Esophagus squamous epithelium (tissue), 5 donors: ENCODE measurements at regions not wholly inside any gene's neighbourhood (a gene's known extent, or its start where the extent isn't known, plus 50 kb on each side); places are given as distances from the start of the nearest gene placed in this dataset.

Source experiments
- DNase-seq: peaks from one replicate; lab custom pipeline; 2025; lab: John Stamatoyannopoulos, UW
- H3K27ac ChIP-seq, 4 donors: fragments of 200-600 bp; sonication (generic); one replicate each; pipeline ENCODE4 v1.5.1; 2016 to 2019; ENCODE audit warnings: mild to moderate bottlenecking in 1 of 4
- H3K27me3 ChIP-seq, 4 donors: fragments of 200-600 bp; sonication (generic); 1 replicate in 3 of 4; 2 replicates in 1 of 4; pipeline versions ENCODE4 v1.5.1 to v1.6.0; 2017 to 2021; ENCODE audit warnings: antibody characterized with exemption in 1 of 4
- H3K36me3 ChIP-seq, 3 donors: fragments of 200-600 bp; sonication (generic); one replicate each; pipeline ENCODE4 v1.5.1; 2016 to 2019
- H3K4me1 ChIP-seq, 3 donors: fragments of 200-600 bp; sonication (generic); one replicate each; pipeline ENCODE4 v1.5.1; 2017 to 2019
- H3K4me3 ChIP-seq, 4 donors: fragments of 200-600 bp; sonication (generic); 1 replicate in 3 of 4; 2 replicates in 1 of 4; pipeline ENCODE4 v1.5.1; 2016 to 2019; ENCODE audit warnings: mild to moderate bottlenecking in 2 of 4, moderate library complexity in 1 of 4
- H3K9me3 ChIP-seq, 3 donors: fragments of 200-600 bp; sonication (generic); one replicate each; pipeline ENCODE4 v1.5.1; 2016 to 2019
- POLR2A ChIP-seq, 4 donors: fragments of 450-650 bp; IDR thresholded peaks; one replicate each; pipeline ENCODE4 v1.6.1; 2017; ENCODE audit warnings: antibody characterized with exemption in 4 of 4, mild to moderate bottlenecking in 4 of 4, moderate library complexity in 3 of 4
- WGBS, 2 donors: methylation state at CpG; one replicate each; pipeline ENCODE4 v1.1.5; 2018; 5-methylcytosine and 5-hydroxymethylcytosine counted together
- intact Hi-C: fragments of 100-400 bp; cut with DNase I; formaldehyde crosslinking; loops from one replicate; pipeline ENCODE4 v1.15.0; 2022
- TF ChIP-seq, protein P1 (sequence below), 6 experiments: fragments of 450-650 bp in 4 of 6; fragments of 200-600 bp in 2 of 6; sonication (generic) in 2 of 6; IDR thresholded peaks; one replicate each; pipeline ENCODE4 v1.5.1; 2016 to 2019; ENCODE audit warnings: antibody characterized with exemption in 6 of 6, mild to moderate bottlenecking in 4 of 6, moderate library complexity in 4 of 6
- donor health status: DM: yes; HTN: yes; CAD: no.

DNA sequence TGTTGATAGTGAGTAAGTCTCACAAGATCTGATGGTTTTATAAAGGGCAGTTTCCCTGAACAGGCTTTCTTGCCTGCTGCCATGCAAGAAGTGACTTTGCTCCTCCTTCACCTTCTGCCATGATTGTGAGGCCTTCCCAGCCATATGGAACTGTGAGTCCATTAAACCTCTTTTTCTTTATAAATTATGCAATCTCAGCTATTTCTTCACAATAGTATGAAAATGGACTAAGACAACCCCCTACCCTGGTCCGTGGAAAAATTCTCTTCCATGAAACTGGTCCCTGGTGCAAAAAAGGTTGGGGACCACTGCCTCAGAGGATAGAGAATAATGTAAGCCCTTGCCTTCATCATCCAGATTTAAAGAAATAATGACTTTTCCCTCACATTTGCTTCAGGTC is 861.3 kb downstream of the QKI start:
- H3K9me3 ChIP-seq: peaks cover 0 to 7% (median 0%) of the 10 kb centered on the region in 3 donors
- no peaks in the 10 kb centered on the region for H3K36me3 ChIP-seq
- no peak for DNase-seq
- H3K4me3 ChIP-seq: no peak overlapping the region
- TF ChIP-seq POLR2A (IDR thresholded peaks at IDR 0.05): no peak
- TF ChIP-seq, protein P1, sequence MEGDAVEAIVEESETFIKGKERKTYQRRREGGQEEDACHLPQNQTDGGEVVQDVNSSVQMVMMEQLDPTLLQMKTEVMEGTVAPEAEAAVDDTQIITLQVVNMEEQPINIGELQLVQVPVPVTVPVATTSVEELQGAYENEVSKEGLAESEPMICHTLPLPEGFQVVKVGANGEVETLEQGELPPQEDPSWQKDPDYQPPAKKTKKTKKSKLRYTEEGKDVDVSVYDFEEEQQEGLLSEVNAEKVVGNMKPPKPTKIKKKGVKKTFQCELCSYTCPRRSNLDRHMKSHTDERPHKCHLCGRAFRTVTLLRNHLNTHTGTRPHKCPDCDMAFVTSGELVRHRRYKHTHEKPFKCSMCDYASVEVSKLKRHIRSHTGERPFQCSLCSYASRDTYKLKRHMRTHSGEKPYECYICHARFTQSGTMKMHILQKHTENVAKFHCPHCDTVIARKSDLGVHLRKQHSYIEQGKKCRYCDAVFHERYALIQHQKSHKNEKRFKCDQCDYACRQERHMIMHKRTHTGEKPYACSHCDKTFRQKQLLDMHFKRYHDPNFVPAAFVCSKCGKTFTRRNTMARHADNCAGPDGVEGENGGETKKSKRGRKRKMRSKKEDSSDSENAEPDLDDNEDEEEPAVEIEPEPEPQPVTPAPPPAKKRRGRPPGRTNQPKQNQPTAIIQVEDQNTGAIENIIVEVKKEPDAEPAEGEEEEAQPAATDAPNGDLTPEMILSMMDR (IDR thresholded peaks at IDR 0.05): no peak
- H3K27ac ChIP-seq: no peak overlapping the region
- no peaks in the 10 kb centered on the region for H3K4me1 ChIP-seq
- no peaks in the 10 kb centered on the region for H3K27me3 ChIP-seq
- intact Hi-C loops: no loop called here
- WGBS, 2 donors: 75 to 89% methylated on average over 1 of the region's 1 CpG

DNA sequence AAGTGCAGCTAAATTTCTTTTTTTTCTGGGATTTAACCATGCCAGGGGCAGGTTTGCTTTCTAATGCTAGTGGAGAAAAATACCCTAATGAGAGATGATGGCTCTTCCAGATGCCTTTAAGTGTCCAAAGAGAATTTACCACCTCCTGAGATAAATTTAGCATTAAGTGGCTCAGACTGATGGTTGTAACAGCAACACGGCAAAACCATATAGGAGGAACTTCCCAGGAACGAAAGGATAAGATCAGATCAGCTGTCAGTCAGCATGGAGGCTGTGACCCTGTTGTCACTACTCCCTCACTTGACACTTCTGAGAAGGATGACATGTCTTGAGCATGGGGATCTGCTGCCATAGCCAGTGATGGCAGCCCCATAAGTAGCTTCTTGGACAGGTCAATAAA is 860.0 kb downstream of the QKI start:
- no peaks in the 10 kb centered on the region for H3K27me3 ChIP-seq
- peaks cover 0 to 7% (median 0%) of the 10 kb centered on the region in 3 donors for H3K9me3 ChIP-seq
- no peak overlapping the region for H3K27ac ChIP-seq
- no peak overlapping the region for H3K4me3 ChIP-seq
- TF ChIP-seq, protein P1 (IDR thresholded peaks at IDR 0.05): no peak
- no peak for TF ChIP-seq POLR2A (IDR thresholded peaks at IDR 0.05)
- no peaks in the 10 kb centered on the region for H3K36me3 ChIP-seq
- no peaks in the 10 kb centered on the region for H3K4me1 ChIP-seq
- no peak for DNase-seq
- intact Hi-C loops: no loop called here
- WGBS, 2 donors: 38 to 46% methylated on average over 2 of the region's 2 CpGs

DNA sequence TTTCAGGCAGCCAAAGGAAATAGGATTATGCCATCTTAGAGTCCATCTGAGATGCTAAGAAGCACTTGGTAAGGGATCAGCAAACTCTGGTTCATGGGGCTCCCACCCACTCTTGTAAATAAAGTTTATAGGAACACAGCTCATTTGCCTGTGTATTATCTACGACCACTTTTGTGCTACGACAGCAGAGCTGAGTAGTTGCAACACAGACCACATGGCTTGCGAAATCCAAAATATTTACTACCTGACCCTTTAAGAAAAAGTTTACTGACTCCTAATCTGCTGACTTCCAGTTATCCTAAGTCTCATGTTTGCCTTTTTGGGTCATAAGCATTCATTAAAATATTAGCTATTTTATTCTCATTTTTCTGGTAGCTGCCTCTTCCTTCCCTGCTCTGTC is 859.0 kb downstream of the QKI start:
- Histone ChIP-seq H3K4me3 (no peak overlapping the region), H3K4me1 (no peaks in the 10 kb centered on the region), H3K36me3 (no peaks in the 10 kb centered on the region), H3K27me3 (no peaks in the 10 kb centered on the region), H3K9me3 (peaks cover 0 to 7% (median 0%) of the 10 kb centered on the region in 3 donors), H3K27ac (no peak overlapping the region)
- intact Hi-C loops: no loop called here
- WGBS, 2 donors: 73 to 80% methylated on average over 3 of the region's 3 CpGs
- no peak for DNase-seq
- no peak for TF ChIP-seq POLR2A (IDR thresholded peaks at IDR 0.05)
- TF ChIP-seq, protein P1 (IDR thresholded peaks at IDR 0.05): no peak

DNA sequence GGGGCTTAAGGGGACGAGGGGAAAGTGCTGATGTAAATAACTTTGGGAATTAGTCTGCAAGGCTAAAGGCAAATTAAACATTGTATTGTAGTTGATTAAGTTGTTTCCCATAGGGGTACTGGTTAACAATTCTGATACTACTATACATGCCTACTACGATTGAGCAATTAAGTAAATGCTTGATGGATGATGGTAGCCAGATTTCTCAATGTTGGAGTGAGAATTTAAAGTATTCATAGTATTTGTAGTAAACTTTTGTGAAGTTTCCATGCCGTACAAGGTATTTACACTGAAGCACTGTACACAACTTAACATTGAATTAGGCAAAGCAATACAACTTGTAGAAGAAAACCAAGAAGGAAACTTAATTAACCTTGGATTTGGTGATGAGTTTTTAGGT is 852.3 kb downstream of the QKI start:
- H3K4me1 ChIP-seq: no peaks in the 10 kb centered on the region
- H3K9me3 ChIP-seq: no peaks in the 10 kb centered on the region
- TF ChIP-seq POLR2A (IDR thresholded peaks at IDR 0.05): no peak
- TF ChIP-seq, protein P1 (IDR thresholded peaks at IDR 0.05): no peak
- 47 to 67% methylated on average over 3 of the region's 3 CpGs for WGBS, 2 donors
- no peak overlapping the region for H3K4me3 ChIP-seq
- intact Hi-C loops: no loop called here
- no peaks in the 10 kb centered on the region for H3K36me3 ChIP-seq
- DNase-seq: no peak
- no peaks in the 10 kb centered on the region for H3K27me3 ChIP-seq
- H3K27ac ChIP-seq: no peak overlapping the region

DNA sequence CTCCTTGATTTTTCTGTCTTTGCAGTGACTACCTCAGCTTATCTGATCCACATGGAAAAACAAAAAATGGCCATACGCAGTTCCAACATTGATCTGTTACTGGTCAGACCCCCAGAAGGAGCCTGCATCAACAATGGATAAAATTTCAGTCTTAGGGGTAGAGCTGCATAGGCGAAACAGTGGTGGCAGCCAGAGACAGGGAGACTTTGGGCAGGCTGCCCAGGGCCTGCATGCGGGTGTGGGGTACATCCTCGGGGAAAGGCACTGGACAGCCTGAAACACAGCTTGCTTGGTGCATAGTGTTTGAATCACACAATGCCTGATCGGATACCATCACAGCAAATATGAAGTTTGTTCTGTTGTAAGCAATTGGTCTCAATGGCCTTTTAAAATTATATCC is 847.8 kb downstream of the QKI start:
- Histone ChIP-seq H3K36me3 (no peaks in the 10 kb centered on the region), H3K4me1 (no peaks in the 10 kb centered on the region), H3K9me3 (no peaks in the 10 kb centered on the region), H3K27me3 (no peaks in the 10 kb centered on the region), H3K27ac (no peak overlapping the region), H3K4me3 (no peak overlapping the region)
- 68 to 79% methylated on average over 4 to 5 of the region's 5 CpGs for WGBS, 2 donors
- TF ChIP-seq, protein P1 (IDR thresholded peaks at IDR 0.05): no peak
- TF ChIP-seq POLR2A (IDR thresholded peaks at IDR 0.05): no peak
- DNase-seq: no peak
- intact Hi-C loops: no loop called here
